ENCODE measurements at regions not wholly inside any gene's neighbourhood (a gene's known extent, or its start where the extent isn't known, plus 50 kb on each side); places are given as distances from the start of the nearest gene placed in this dataset.

DNA sequence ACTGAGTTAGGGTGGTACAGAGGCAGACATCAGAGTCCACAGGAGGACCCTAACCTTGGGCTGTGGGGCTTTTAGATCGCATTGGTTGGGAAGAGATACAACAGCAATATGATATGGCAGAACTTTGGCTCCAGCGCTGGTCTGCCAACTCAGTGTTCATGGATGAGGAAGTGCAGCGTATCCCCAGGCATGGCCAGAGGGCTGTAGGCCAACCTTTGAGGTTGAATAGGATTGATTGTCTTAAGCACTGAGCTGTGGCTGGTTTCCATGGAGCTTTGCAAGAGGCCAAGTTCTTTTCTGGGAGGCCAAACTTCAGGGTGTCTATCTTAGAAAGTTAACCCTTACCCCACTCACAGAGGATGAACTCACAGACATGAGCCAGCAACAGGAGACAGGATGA, 144.1 kb upstream of the TMTC4 start (continued):
- TF ChIP-seq, protein P1, sequence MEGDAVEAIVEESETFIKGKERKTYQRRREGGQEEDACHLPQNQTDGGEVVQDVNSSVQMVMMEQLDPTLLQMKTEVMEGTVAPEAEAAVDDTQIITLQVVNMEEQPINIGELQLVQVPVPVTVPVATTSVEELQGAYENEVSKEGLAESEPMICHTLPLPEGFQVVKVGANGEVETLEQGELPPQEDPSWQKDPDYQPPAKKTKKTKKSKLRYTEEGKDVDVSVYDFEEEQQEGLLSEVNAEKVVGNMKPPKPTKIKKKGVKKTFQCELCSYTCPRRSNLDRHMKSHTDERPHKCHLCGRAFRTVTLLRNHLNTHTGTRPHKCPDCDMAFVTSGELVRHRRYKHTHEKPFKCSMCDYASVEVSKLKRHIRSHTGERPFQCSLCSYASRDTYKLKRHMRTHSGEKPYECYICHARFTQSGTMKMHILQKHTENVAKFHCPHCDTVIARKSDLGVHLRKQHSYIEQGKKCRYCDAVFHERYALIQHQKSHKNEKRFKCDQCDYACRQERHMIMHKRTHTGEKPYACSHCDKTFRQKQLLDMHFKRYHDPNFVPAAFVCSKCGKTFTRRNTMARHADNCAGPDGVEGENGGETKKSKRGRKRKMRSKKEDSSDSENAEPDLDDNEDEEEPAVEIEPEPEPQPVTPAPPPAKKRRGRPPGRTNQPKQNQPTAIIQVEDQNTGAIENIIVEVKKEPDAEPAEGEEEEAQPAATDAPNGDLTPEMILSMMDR (IDR thresholded peaks at IDR 0.05; ENCODE audit: control extremely low read depth in 1 of 3, insufficient read depth in 1 of 3, low read depth in 1 of 3, low read length in 3 of 3) = no peak
- no peak for TF ChIP-seq EP300 (IDR thresholded peaks at IDR 0.05; ENCODE audit: borderline replicate concordance in 1 of 2, low read depth in 2 of 2, low read length in 2 of 2)
- no peak for TF ChIP-seq RFX5 (IDR thresholded peaks at IDR 0.05; ENCODE audit: borderline replicate concordance, low read depth, low read length)
- TF ChIP-seq FOSL1 (IDR thresholded peaks at IDR 0.05; ENCODE audit: insufficient read depth, low read depth, low read length) = no peak
- TF ChIP-seq, protein P2, sequence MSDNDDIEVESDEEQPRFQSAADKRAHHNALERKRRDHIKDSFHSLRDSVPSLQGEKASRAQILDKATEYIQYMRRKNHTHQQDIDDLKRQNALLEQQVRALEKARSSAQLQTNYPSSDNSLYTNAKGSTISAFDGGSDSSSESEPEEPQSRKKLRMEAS (IDR thresholded peaks at IDR 0.05) = no peak
